ENCODE measurements at regions not wholly inside any gene's neighbourhood (a gene's known extent, or its start where the extent isn't known, plus 50 kb on each side); places are given as distances from the start of the nearest gene placed in this dataset.

GRCh38 chr15:88735212-88735611, 68.0 kb upstream of the ACAN start:
- no peak for DNase-seq (ENCODE audit: extremely low read depth, low read depth)
- TF ChIP-seq CTCF (IDR thresholded peaks at IDR 0.05; ENCODE audit: low read depth, low read length), result no peak

- DNase-seq (ENCODE audit: extremely low read depth, low read depth), result no peak
- TF ChIP-seq CTCF (IDR thresholded peaks at IDR 0.05; ENCODE audit: low read depth, low read length), result no peak
These were observed 67.0 kb upstream of the ACAN start for GRCh38 chr15:88736204-88736603.

GRCh38 chr15:88738796-88739195, 64.4 kb upstream of the ACAN start:
- no peak for TF ChIP-seq CTCF (IDR thresholded peaks at IDR 0.05; ENCODE audit: low read depth, low read length)

GRCh38 chr15:88739541-88739940, 63.7 kb upstream of the ACAN start:
- no peak for TF ChIP-seq CTCF (IDR thresholded peaks at IDR 0.05; ENCODE audit: low read depth, low read length)
- DNase-seq (ENCODE audit: extremely low read depth, low read depth), result no peak

More at GRCh38 chr15:88738796-88739195, 64.4 kb upstream of the ACAN start:
- DNase-seq (ENCODE audit: extremely low read depth, low read depth), result no peak

- DNase-seq (ENCODE audit: extremely low read depth, low read depth), result no peak
- TF ChIP-seq CTCF (IDR thresholded peaks at IDR 0.05; ENCODE audit: low read depth, low read length), result no peak
These were observed 62.9 kb upstream of the ACAN start for GRCh38 chr15:88740356-88740755.

- DNase-seq (ENCODE audit: extremely low read depth, low read depth), result no peak
- TF ChIP-seq CTCF (IDR thresholded peaks at IDR 0.05; ENCODE audit: low read depth, low read length), result no peak
These were observed 62.2 kb upstream of the ACAN start for GRCh38 chr15:88741046-88741445.

- TF ChIP-seq CTCF (IDR thresholded peaks at IDR 0.05; ENCODE audit: low read depth, low read length), result no peak
- DNase-seq (ENCODE audit: extremely low read depth, low read depth), result no peak
These were observed 61.6 kb upstream of the ACAN start for GRCh38 chr15:88741671-88742070.

All from AG09319 (cell line).